Jurkat, Clone E6-1 (cell line): ENCODE measurements at regions not wholly inside any gene's neighbourhood (a gene's known extent, or its start where the extent isn't known, plus 50 kb on each side); places are given as distances from the start of the nearest gene placed in this dataset.
A peak's percentile ranks its signal among the peaks of the same experiment; 100 is the strongest.

Experiments used
- DNase-seq: peaks from one replicate; pipeline ENCODE4 v3.0.0-alpha.2; 2011; ENCODE audit warnings: low read depth, low spot score
- H3K4me3 ChIP-seq: 2 replicates; pipeline ENCODE4 v1.5.1; 2011; ENCODE audit warnings: mild to moderate bottlenecking, low read length, control low read depth, moderate library complexity

- no peak overlapping the region for H3K4me3 ChIP-seq
- no peak for DNase-seq
These were observed 2324.1 kb downstream of the MAT2B start for GRCh38 chr5:165829504-165829903.

- no peak for DNase-seq
- H3K4me3 ChIP-seq, result no peak overlapping the region
These were observed 2329.5 kb downstream of the MAT2B start for GRCh38 chr5:165834891-165835290.

GRCh38 chr5:165836046-165836445 lies 2330.6 kb downstream of the MAT2B start:
- no peak for DNase-seq
- no peak overlapping the region for H3K4me3 ChIP-seq

DNA sequence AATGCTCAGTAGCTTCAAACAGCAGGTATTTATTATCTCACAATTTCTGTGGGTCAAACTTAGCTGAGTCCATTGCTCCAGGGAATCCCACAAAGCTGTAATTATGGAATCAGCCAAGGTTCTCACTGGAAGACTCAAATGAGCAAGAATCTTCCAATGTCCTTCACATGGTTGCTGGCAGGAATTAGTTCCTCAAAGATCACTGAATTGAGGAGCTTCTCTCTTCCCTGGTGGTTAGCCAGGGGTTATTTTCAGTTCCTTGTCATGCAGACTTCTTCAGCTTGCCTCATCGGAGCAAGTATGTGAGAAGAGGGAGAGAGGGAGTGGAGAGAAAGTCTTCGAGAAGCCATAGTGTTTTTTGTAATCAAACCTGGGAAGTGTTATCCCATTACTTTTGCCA lies 2331.9 kb downstream of the MAT2B start:
- no peak overlapping the region for H3K4me3 ChIP-seq
- no peak for DNase-seq

DNA sequence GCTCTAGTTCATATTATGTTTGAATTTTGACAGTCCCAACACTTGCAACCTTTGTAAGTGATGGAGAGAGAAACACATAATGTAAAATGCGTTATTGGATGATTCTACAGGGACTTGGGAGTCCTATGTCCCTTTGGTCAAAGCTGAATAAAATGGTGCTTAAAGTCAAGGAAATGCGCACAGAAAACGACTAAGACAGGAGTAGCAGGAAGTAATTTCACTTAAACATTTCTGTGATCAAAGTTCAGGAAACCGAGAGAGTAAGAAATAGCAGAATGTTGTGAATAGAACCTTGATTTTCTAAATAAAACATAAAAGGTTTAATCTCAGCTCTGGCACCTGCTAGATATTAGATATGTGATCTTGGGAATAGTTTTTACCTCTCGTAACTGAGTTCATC lies 2339.2 kb downstream of the MAT2B start:
- H3K4me3 ChIP-seq, result no peak overlapping the region
- DNase-seq, result no peak

DNA sequence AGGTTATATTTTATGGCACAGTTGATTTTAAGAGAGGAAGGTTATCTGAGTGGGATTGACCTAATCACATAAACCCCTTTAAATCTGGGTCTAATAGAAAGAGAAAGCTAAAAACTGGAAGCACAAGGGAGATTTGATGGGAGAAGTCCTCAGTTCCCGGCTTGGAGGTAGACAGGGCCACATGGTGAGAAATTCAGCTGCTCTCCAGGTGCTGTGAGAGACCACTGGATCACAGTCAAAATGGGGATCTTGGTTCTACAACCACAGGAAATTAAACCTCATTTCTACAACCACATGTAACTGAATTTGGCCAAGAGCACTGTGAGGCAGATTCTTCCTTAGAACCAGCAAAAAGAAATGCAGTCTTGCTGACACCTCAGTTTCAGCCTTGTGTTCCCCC lies 2352.7 kb downstream of the MAT2B start:
- peak; percentile 14 for DNase-seq
- H3K4me3 ChIP-seq, result no peak overlapping the region

- DNase-seq, result no peak
- no peak overlapping the region for H3K4me3 ChIP-seq
These were observed 2353.8 kb downstream of the MAT2B start for GRCh38 chr5:165859251-165859650.

- DNase-seq, result no peak
- H3K4me3 ChIP-seq, result no peak overlapping the region
These were observed 2357.8 kb downstream of the MAT2B start for GRCh38 chr5:165863239-165863638.

- no peak for DNase-seq
- H3K4me3 ChIP-seq, result no peak overlapping the region
These were observed 2365.9 kb downstream of the MAT2B start for GRCh38 chr5:165871291-165871690.

DNA sequence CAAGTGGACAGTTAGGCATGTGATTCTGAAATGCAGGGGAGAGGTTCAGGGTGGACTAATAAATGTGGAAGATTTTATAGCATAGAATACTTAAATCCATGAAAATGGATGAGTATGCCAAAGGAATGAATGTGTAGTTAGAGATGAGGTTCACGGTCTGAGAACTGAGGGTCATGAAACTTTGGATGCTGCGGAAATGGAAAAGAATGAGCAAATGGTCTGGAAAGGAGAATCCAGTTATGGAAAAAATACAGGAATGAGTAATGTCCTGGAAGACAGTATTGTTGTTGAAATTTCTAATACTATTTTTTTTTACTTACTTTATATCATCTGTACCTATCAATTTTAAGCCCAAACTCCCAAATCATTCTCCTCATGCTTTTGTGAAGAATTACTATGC lies 2369.4 kb downstream of the MAT2B start:
- DNase-seq, result no peak
- H3K4me3 ChIP-seq, result no peak overlapping the region

DNA sequence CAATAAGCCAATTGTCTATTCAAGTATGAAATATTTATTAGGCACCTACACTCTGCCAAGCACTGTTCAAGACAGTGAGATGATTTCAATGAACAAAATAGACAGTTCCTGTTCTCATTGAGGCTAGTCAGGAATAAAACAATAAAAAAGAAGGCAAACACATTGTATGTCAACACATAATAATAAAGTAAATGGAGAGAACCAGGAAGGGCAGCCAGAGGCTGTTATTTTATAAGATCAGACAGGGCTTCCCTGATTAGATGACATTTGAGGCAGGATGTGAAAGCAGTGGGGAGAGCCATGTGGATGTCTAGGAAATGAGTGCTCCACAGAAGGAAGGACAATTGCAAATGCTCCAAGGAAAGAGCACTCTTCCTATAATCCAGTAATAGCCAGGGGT lies 2371.1 kb downstream of the MAT2B start:
- DNase-seq, result no peak
- H3K4me3 ChIP-seq, result no peak overlapping the region

GRCh38 chr5:165877475-165877874 lies 2372.1 kb downstream of the MAT2B start:
- H3K4me3 ChIP-seq, result no peak overlapping the region
- no peak for DNase-seq

DNA sequence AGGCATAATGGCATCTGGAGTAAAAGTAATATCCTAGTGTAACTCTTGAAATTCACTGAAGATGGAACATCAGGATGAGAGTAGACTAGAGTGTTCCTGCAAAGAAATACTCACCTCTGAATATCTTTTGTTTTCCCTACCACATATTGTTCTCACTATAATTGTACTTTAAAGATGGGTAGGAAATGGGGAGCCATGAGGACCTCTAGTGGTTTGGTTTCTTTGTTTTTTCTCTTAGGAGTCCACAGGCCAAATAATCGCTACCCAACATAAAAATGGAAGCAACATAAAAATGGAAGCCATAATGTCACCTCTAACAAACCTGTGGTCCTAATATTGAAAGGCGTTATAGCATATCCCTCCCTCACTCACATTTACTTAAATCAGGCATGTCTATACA lies 2375.8 kb downstream of the MAT2B start:
- DNase-seq, result peak; percentile 3
- H3K4me3 ChIP-seq, result no peak overlapping the region

DNA sequence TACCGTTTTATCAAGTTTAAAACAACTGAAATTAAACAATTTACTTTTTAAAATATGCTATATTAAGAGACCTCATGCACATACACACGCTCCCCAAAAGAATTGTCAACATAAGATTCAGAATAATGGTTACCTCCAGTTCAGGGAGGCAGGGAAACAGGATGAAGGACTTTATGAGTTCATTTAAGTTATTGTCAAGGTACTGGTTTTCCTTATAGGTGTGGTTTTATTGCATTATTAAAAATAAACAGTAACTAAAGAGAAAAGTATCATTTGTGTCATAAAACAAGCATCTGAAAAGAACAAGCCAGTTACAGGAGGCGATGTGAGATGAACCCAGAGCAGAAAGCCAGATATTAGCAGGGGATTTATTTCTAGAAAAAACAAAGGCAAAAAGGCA lies 2376.7 kb downstream of the MAT2B start:
- DNase-seq, result no peak
- no peak overlapping the region for H3K4me3 ChIP-seq

GRCh38 chr5:165885623-165886350 lies 2380.4 kb downstream of the MAT2B start:
- no peak for DNase-seq
- no peak overlapping the region for H3K4me3 ChIP-seq

GRCh38 chr5:165887147-165887546 lies 2381.7 kb downstream of the MAT2B start:
- DNase-seq, result no peak
- H3K4me3 ChIP-seq, result no peak overlapping the region

GRCh38 chr5:165892383-165892782 lies 2387.0 kb downstream of the MAT2B start:
- no peak for DNase-seq
- no peak overlapping the region for H3K4me3 ChIP-seq

- DNase-seq, result no peak
- no peak overlapping the region for H3K4me3 ChIP-seq
These were observed 2389.5 kb downstream of the MAT2B start for GRCh38 chr5:165894916-165895315.

GRCh38 chr5:165903835-165904234 lies 2387.6 kb upstream of the WWC1 start:
- DNase-seq, result no peak

DNA sequence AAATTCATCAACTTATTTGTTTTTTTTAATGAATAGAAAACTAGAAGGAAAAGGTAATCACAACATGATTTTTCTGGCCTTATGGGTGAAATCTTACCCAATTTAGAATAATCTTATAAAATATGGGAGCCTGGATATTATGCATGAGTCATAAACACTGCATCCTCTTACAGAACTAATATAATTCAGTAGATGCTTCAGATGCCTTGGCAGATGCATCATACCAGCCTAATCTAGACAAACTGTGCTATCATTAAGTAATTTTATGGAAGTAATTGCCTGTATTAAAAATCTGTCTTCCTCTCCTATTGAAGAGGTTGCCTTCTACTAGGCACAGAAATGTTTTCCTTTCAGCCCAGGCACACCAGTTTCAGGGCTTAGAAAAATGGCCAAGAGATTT lies 2384.6 kb upstream of the WWC1 start:
- H3K4me3 ChIP-seq, result no peak overlapping the region
- no peak for DNase-seq

More at GRCh38 chr5:165903835-165904234, 2387.6 kb upstream of the WWC1 start:
- no peak overlapping the region for H3K4me3 ChIP-seq

- no peak overlapping the region for H3K4me3 ChIP-seq
- DNase-seq, result no peak
These were observed 2378.4 kb upstream of the WWC1 start for GRCh38 chr5:165913059-165913458.
